ENCODE measurements at regions not wholly inside any gene's neighbourhood (a gene's known extent, or its start where the extent isn't known, plus 50 kb on each side); places are given as distances from the start of the nearest gene placed in this dataset.

- no peak for DNase-seq
- H3K4me3 Mint-ChIP-seq = no peak overlapping the region
- Histone ChIP-seq H3K4me3 (ENCODE audit: low read length) (no peak overlapping the region), H3K36me3 (ENCODE audit: control insufficient read depth, insufficient read depth, low read length) (no peaks in the 10 kb centered on the region), H3K27ac (ENCODE audit: low read depth, low read length) (no peak overlapping the region), H3K9me3 (ENCODE audit: control insufficient read depth, low read length) (no peaks in the 10 kb centered on the region), H3K9ac (ENCODE audit: extremely low read depth, low read length, poor library complexity, severe bottlenecking) (no peak overlapping the region), H3K27me3 (ENCODE audit: control insufficient read depth, insufficient read depth, low read length, poor library complexity, severe bottlenecking) (no peaks in the 10 kb centered on the region), H3K4me1 (ENCODE audit: control insufficient read depth, insufficient read depth, low read length) (peaks cover 3% of the 10 kb centered on the region)
- H3K27ac Mint-ChIP-seq = no peak overlapping the region
- TF ChIP-seq, protein P1, sequence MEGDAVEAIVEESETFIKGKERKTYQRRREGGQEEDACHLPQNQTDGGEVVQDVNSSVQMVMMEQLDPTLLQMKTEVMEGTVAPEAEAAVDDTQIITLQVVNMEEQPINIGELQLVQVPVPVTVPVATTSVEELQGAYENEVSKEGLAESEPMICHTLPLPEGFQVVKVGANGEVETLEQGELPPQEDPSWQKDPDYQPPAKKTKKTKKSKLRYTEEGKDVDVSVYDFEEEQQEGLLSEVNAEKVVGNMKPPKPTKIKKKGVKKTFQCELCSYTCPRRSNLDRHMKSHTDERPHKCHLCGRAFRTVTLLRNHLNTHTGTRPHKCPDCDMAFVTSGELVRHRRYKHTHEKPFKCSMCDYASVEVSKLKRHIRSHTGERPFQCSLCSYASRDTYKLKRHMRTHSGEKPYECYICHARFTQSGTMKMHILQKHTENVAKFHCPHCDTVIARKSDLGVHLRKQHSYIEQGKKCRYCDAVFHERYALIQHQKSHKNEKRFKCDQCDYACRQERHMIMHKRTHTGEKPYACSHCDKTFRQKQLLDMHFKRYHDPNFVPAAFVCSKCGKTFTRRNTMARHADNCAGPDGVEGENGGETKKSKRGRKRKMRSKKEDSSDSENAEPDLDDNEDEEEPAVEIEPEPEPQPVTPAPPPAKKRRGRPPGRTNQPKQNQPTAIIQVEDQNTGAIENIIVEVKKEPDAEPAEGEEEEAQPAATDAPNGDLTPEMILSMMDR (conservative IDR thresholded peaks at IDR 0.05) = no peak
- H3K9me3 Mint-ChIP-seq = no peaks in the 10 kb centered on the region
- H3K4me1 Mint-ChIP-seq = peaks cover 16% of the 10 kb centered on the region
- peaks cover 34% of the 10 kb centered on the region for H3K27me3 Mint-ChIP-seq (ENCODE audit: insufficient read depth)
- H3K36me3 Mint-ChIP-seq (ENCODE audit: low read depth) = no peaks in the 10 kb centered on the region
- WGBS, 2 experiments (ENCODE audit: insufficient coverage in 1 of 2, insufficient read length in 1 of 2) = 86 to 100% methylated on average over 2 to 5 of the region's 5 CpGs
Measured at GRCh38 chr10:120963594-120964220, 112.5 kb downstream of the WDR11 start.

- TF ChIP-seq, protein P1 (conservative IDR thresholded peaks at IDR 0.05) = no peak
- Histone ChIP-seq H3K9ac (ENCODE audit: extremely low read depth, low read length, poor library complexity, severe bottlenecking) (no peak overlapping the region), H3K36me3 (ENCODE audit: control insufficient read depth, insufficient read depth, low read length) (no peaks in the 10 kb centered on the region), H3K9me3 (ENCODE audit: control insufficient read depth, low read length) (no peaks in the 10 kb centered on the region), H3K27ac (ENCODE audit: low read depth, low read length) (no peak overlapping the region), H3K4me1 (ENCODE audit: control insufficient read depth, insufficient read depth, low read length) (peaks cover 3% of the 10 kb centered on the region), H3K4me3 (ENCODE audit: low read length) (no peak overlapping the region), H3K27me3 (ENCODE audit: control insufficient read depth, insufficient read depth, low read length, poor library complexity, severe bottlenecking) (peaks cover 6% of the 10 kb centered on the region)
- H3K36me3 Mint-ChIP-seq (ENCODE audit: low read depth) = no peaks in the 10 kb centered on the region
- whole genome bisulfite sequencing, 2 experiments (ENCODE audit: insufficient coverage in 1 of 2, insufficient read length in 1 of 2) = 84 to 90% methylated on average over 4 to 6 of the region's 6 CpGs
- H3K9me3 Mint-ChIP-seq = no peaks in the 10 kb centered on the region
- H3K4me1 Mint-ChIP-seq = peaks cover 16% of the 10 kb centered on the region
- no peak for DNase-seq
- no peak overlapping the region for H3K27ac Mint-ChIP-seq
- peaks cover 51% of the 10 kb centered on the region for H3K27me3 Mint-ChIP-seq (ENCODE audit: insufficient read depth)
- H3K4me3 Mint-ChIP-seq = no peak overlapping the region
Measured at GRCh38 chr10:120966657-120967045, 115.5 kb downstream of the WDR11 start.

DNA sequence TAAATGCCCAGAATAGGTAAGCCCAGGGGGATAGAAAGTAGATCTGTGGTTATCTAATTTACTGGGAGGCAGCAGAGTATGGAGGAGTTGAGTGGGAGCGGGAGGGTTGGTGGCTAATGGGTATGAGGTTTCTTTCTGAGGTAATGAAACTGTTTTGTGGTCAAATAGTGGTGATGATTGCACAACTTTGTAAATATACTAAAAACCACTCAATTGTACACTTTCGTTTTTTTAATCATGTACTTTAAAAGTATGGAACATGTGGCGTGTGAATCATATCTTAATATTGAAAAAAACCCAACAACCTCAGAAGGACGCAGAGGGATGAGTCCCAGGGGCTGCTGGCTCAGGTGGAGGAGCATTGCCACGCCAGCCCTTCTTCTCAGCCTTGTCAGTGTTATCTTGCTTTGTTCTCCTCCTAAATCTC lies 118.1 kb downstream of the WDR11 start:
- TF ChIP-seq, protein P1 (conservative IDR thresholded peaks at IDR 0.05) = no peak
- Histone ChIP-seq H3K9me3 (ENCODE audit: control insufficient read depth, low read length) (peaks cover 12% of the 10 kb centered on the region), H3K27me3 (ENCODE audit: control insufficient read depth, insufficient read depth, low read length, poor library complexity, severe bottlenecking) (peaks cover 7% of the 10 kb centered on the region), H3K9ac (ENCODE audit: extremely low read depth, low read length, poor library complexity, severe bottlenecking) (no peak overlapping the region), H3K4me1 (ENCODE audit: control insufficient read depth, insufficient read depth, low read length) (no peaks in the 10 kb centered on the region), H3K4me3 (ENCODE audit: low read length) (no peak overlapping the region), H3K36me3 (ENCODE audit: control insufficient read depth, insufficient read depth, low read length) (no peaks in the 10 kb centered on the region), H3K27ac (ENCODE audit: low read depth, low read length) (no peak overlapping the region)
- Mint-ChIP-seq H3K36me3 (ENCODE audit: low read depth) (no peaks in the 10 kb centered on the region), H3K9me3 (peaks cover 9% of the 10 kb centered on the region), H3K4me1 (peaks cover 1% of the 10 kb centered on the region), H3K27me3 (ENCODE audit: insufficient read depth) (peaks cover 54% of the 10 kb centered on the region), H3K4me3 (no peak overlapping the region), H3K27ac (no peak overlapping the region)
- 97 to 100% methylated on average over 2 to 3 of the region's 5 CpGs for WGBS, 2 experiments (ENCODE audit: insufficient coverage in 1 of 2, insufficient read length in 1 of 2)
- no peak for DNase-seq
